ENCODE measurements at regions not wholly inside any gene's neighbourhood (a gene's known extent, or its start where the extent isn't known, plus 50 kb on each side); places are given as distances from the start of the nearest gene placed in this dataset.
A peak's percentile ranks its signal among the peaks of the same experiment; 100 is the strongest.

GRCh38 chr2:156982615-156983014, 274.9 kb upstream of the GALNT5 start:
- CTCF ChIA-PET: no interaction called here
- no peak for DNase-seq
- intact Hi-C loops (cut with micrococcal nuclease; ENCODE audit: unreplicated experiment): no loop called here
- Histone ChIP-seq H3K27me3 (replicated peaks; ENCODE audit: control insufficient read depth, insufficient read depth, low read length) (no peaks in the 10 kb centered on the region), H3K4me3 (ENCODE audit: low read depth, low read length) (no peak overlapping the region), H3K36me3 (ENCODE audit: control insufficient read depth, insufficient read depth, low read length) (no peaks in the 10 kb centered on the region), H3K9me3 (0 out of 2 replicates have a peak, but pooled peaks cover 3% of the 10 kb centered on the region), H3K4me1 (no peaks in the 10 kb centered on the region)
- H3K27me3 Mint-ChIP-seq (ENCODE audit: insufficient read depth, unreplicated experiment): peaks cover 2% of the 10 kb centered on the region
- H3K27ac Mint-ChIP-seq (ENCODE audit: unreplicated experiment): no peak overlapping the region
- H3K4me3 Mint-ChIP-seq (ENCODE audit: unreplicated experiment): no peak overlapping the region
- no TSS peak for BruUV-seq (replicated peaks)
- no peaks in the 10 kb centered on the region for H3K4me1 Mint-ChIP-seq (ENCODE audit: low read depth, unreplicated experiment)
- H3K36me3 Mint-ChIP-seq (ENCODE audit: insufficient read depth, unreplicated experiment): no peaks in the 10 kb centered on the region
- POLR2A ChIA-PET: no interaction called here
- no peaks in the 10 kb centered on the region for H3K9me3 Mint-ChIP-seq (ENCODE audit: unreplicated experiment)
- no peak for TF ChIP-seq CTCF (IDR thresholded peaks at IDR 0.05; ENCODE audit: insufficient read depth in 1 of 2, low read depth in 1 of 2, low read length in 1 of 2, severe bottlenecking in 1 of 2, unreplicated experiment in 1 of 2)

- Mint-ChIP-seq H3K4me3 (ENCODE audit: unreplicated experiment) (no peak overlapping the region), H3K27me3 (ENCODE audit: insufficient read depth, unreplicated experiment) (no peaks in the 10 kb centered on the region), H3K36me3 (ENCODE audit: insufficient read depth, unreplicated experiment) (no peaks in the 10 kb centered on the region), H3K4me1 (ENCODE audit: low read depth, unreplicated experiment) (no peaks in the 10 kb centered on the region), H3K27ac (ENCODE audit: unreplicated experiment) (no peak overlapping the region), H3K9me3 (ENCODE audit: unreplicated experiment) (no peaks in the 10 kb centered on the region)
- no TSS peak for BruUV-seq (replicated peaks)
- Histone ChIP-seq H3K4me3 (ENCODE audit: low read depth, low read length) (no peak overlapping the region), H3K36me3 (ENCODE audit: control insufficient read depth, insufficient read depth, low read length) (no peaks in the 10 kb centered on the region), H3K4me1 (no peaks in the 10 kb centered on the region), H3K27me3 (replicated peaks; ENCODE audit: control insufficient read depth, insufficient read depth, low read length) (no peaks in the 10 kb centered on the region), H3K9me3 (0 out of 2 replicates have a peak, but pooled peaks cover 3% of the 10 kb centered on the region)
- intact Hi-C loops (cut with micrococcal nuclease; ENCODE audit: unreplicated experiment): loop anchor here (1.0 to 2.0 kb wide), 2 partner anchors 68 to 208 kb away; no protein-coding TSS in a partner anchor
- ChIA-PET CTCF (no interaction called here), POLR2A (no interaction called here)
- peak in 1 of 2 experiments; percentile 9 for TF ChIP-seq CTCF (IDR thresholded peaks at IDR 0.05; ENCODE audit: insufficient read depth in 1 of 2, low read depth in 1 of 2, low read length in 1 of 2, severe bottlenecking in 1 of 2, unreplicated experiment in 1 of 2)
- DNase-seq: peak; percentile 26 to 42
These were observed 271.0 kb upstream of the GALNT5 start for GRCh38 chr2:156986339-156986988.

DNA sequence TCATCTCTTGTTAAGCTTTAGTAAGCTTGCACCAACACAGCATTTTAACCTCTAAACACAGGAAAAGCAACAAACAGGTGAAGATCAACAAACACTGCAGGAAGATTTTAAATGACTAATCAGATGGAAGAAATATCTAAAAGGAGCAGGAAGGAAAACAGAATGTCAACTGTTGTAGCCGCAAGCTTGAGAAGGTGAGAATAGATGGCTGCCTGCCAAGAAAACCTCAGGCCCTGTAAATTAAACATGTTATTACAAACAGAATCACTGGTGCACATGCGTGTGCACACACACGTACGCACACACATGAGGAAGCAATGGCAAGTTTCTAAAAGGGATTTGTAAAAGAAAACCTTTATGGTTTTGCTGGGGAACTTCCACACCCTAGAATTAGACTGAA, 257.8 kb upstream of the GALNT5 start:
- Histone ChIP-seq H3K9me3 (no peaks in the 10 kb centered on the region), H3K36me3 (ENCODE audit: control insufficient read depth, insufficient read depth, low read length) (no peaks in the 10 kb centered on the region), H3K4me3 (ENCODE audit: low read depth, low read length) (no peak overlapping the region), H3K4me1 (no peaks in the 10 kb centered on the region), H3K27me3 (replicated peaks; ENCODE audit: control insufficient read depth, insufficient read depth, low read length) (no peaks in the 10 kb centered on the region)
- H3K27me3 Mint-ChIP-seq (ENCODE audit: insufficient read depth, unreplicated experiment): no peaks in the 10 kb centered on the region
- ChIA-PET POLR2A (interaction anchor here (0.6 kb wide), 1 partner anchor 1027 kb away, joined by 3 read pairs; no protein-coding TSS in a partner anchor), CTCF (no interaction called here)
- intact Hi-C loops (cut with micrococcal nuclease; ENCODE audit: unreplicated experiment): no loop called here
- no peak for DNase-seq
- no peaks in the 10 kb centered on the region for H3K36me3 Mint-ChIP-seq (ENCODE audit: insufficient read depth, unreplicated experiment)
- H3K4me1 Mint-ChIP-seq (ENCODE audit: low read depth, unreplicated experiment): no peaks in the 10 kb centered on the region
- no peak overlapping the region for H3K27ac Mint-ChIP-seq (ENCODE audit: unreplicated experiment)
- no TSS peak for BruUV-seq (replicated peaks)
- no peaks in the 10 kb centered on the region for H3K9me3 Mint-ChIP-seq (ENCODE audit: unreplicated experiment)
- no peak overlapping the region for H3K4me3 Mint-ChIP-seq (ENCODE audit: unreplicated experiment)
- no peak for TF ChIP-seq CTCF (IDR thresholded peaks at IDR 0.05; ENCODE audit: insufficient read depth in 1 of 2, low read depth in 1 of 2, low read length in 1 of 2, severe bottlenecking in 1 of 2, unreplicated experiment in 1 of 2)

Data from Caco-2 (cell line).